H1 (cell line): ENCODE measurements at regions not wholly inside any gene's neighbourhood (a gene's known extent, or its start where the extent isn't known, plus 50 kb on each side); places are given as distances from the start of the nearest gene placed in this dataset.

ENCODE experiments used
- CTCF ChIA-PET: fragments of 300-600 bp; sonication (Branson Sonifier 250); formaldehyde crosslinking; loops from one replicate; lab custom pipeline; 2021; ENCODE audit not compliant: partially characterized antibody; lab: Charles Lee
- POLR2A ChIA-PET: fragments of 300-600 bp; sonication (Branson Sonifier 250); formaldehyde crosslinking; loops from one replicate; lab custom pipeline; 2021; ENCODE audit warnings: inconsistent platforms; ENCODE audit not compliant: partially characterized antibody; lab: Charles Lee
- DNase-seq, 2 experiments: peaks; one replicate each; pipeline versions ENCODE4 v3.0.0 to v3.0.0-alpha.2; 2010 to 2022; ENCODE audit warnings: low spot score in 2 of 2, low read depth in 1 of 2, mixed read lengths in 1 of 2
- FAIRE-seq: peaks from 2 replicates; lab custom pipeline; 2011; peaks lifted over from hg19 to GRCh38; lab: Jason Lieb, UNC
- H2AFZ ChIP-seq: 2 replicates; pipeline ENCODE4 v1.8.1; 2012; ENCODE audit warnings: low read length, inconsistent platforms
- H2AK5ac ChIP-seq: 2 replicates; pipeline ENCODE4 v1.6.1; 2013; ENCODE audit warnings: low read depth, low read length
- H2BK120ac ChIP-seq: replicated peaks from 2 replicates; pipeline ENCODE3; 2013; ENCODE audit warnings: low read depth, low read length, inconsistent platforms
- H2BK12ac ChIP-seq: 2 replicates; pipeline ENCODE4 v1.6.1; 2013; ENCODE audit warnings: low read depth, low read length
- H2BK15ac ChIP-seq: 2 replicates; pipeline ENCODE4 v1.6.1; 2013; ENCODE audit warnings: low read length
- H2BK20ac ChIP-seq: 2 replicates; pipeline ENCODE4 v1.6.1; 2013; ENCODE audit warnings: low read length
- H2BK5ac ChIP-seq: 2 replicates; pipeline ENCODE4 v1.6.1; 2013; ENCODE audit warnings: low read depth, low read length
- H3K14ac ChIP-seq: 2 replicates; pipeline ENCODE4 v1.6.1; 2013; ENCODE audit warnings: inconsistent platforms; ENCODE audit not compliant: insufficient read length
- H3K18ac ChIP-seq: 2 replicates; pipeline ENCODE4 v1.6.1; 2013; ENCODE audit warnings: low read length; ENCODE audit errors: extremely low read depth
- H3K23ac ChIP-seq: 2 replicates; pipeline ENCODE4 v1.6.1; 2013; ENCODE audit warnings: inconsistent platforms; ENCODE audit not compliant: insufficient read length
- H3K23me2 ChIP-seq: 2 replicates; pipeline ENCODE4 v1.6.1; 2013; ENCODE audit warnings: low read depth, low read length
- H3K27ac ChIP-seq: 2 replicates; pipeline ENCODE4 v1.6.1; 2011; ENCODE audit warnings: low read depth, low read length, inconsistent platforms
- H3K27me3 ChIP-seq, 4 experiments: replicated peaks in 1 of 4; 1 replicate in 1 of 4; 2 replicates in 3 of 4; pipeline versions ENCODE4 v1.6.1 to v1.8.1; 2011 to 2013; ENCODE audit warnings: low read length in 3 of 4, mild to moderate bottlenecking in 3 of 4, inconsistent platforms in 2 of 4, mixed read lengths in 2 of 4, moderate library complexity in 1 of 4; ENCODE audit not compliant: control insufficient read depth in 3 of 4, insufficient read depth in 3 of 4; ENCODE audit errors: extremely low read depth in 1 of 4
- H3K36me3 ChIP-seq, 4 experiments: 2 replicates each; pipeline versions ENCODE4 v1.6.1 to v1.8.1; 2011 to 2013; ENCODE audit warnings: mild to moderate bottlenecking in 4 of 4, low read length in 3 of 4, moderate library complexity in 2 of 4, control low read depth in 1 of 4, inconsistent platforms in 1 of 4; ENCODE audit not compliant: insufficient read depth in 4 of 4, control insufficient read depth in 2 of 4
- H3K4ac ChIP-seq: replicated peaks from 2 replicates; pipeline ENCODE3; 2013; ENCODE audit warnings: low read length, low read depth, mixed read lengths, inconsistent platforms; ENCODE audit not compliant: insufficient read length
- H3K4me1 ChIP-seq, 4 experiments: replicated peaks in 1 of 4; 1 replicate in 1 of 4; 2 replicates in 3 of 4; pipeline versions ENCODE4 v1.6.1 to v1.8.1; 2011 to 2013; ENCODE audit warnings: low read length in 3 of 4, inconsistent platforms in 2 of 4, mixed read lengths in 1 of 4; ENCODE audit not compliant: insufficient read depth in 4 of 4, control insufficient read depth in 3 of 4
- H3K4me2 ChIP-seq, 2 experiments: 2 replicates each; pipeline versions ENCODE4 v1.6.1 to v1.8.1; 2011 to 2013; ENCODE audit warnings: low read depth in 2 of 2, low read length in 2 of 2, control low read depth in 1 of 2, inconsistent platforms in 1 of 2, mild to moderate bottlenecking in 1 of 2; ENCODE audit not compliant: insufficient read depth in 1 of 2
- H3K4me3 ChIP-seq, 4 experiments: fragments of 200-600, 300-600 bp in 1 of 4; sonication (generic), shearing (Covaris generic), sonication (Bioruptor Twin) in 1 of 4; 2 replicates each; pipeline versions ENCODE4 v1.5.1 to v1.8.1; 2011 to 2016; ENCODE audit warnings: low read length in 4 of 4, low read depth in 3 of 4, control low read depth in 2 of 4, inconsistent platforms in 2 of 4, mild to moderate bottlenecking in 2 of 4, mixed read lengths in 1 of 4, moderate library complexity in 1 of 4; ENCODE audit not compliant: insufficient read depth in 2 of 4; ENCODE audit errors: extremely low read depth in 1 of 4
- H3K56ac ChIP-seq: replicated peaks from 2 replicates; pipeline ENCODE3; 2013; ENCODE audit warnings: low read depth, mild to moderate bottlenecking, mixed read lengths, low read length, inconsistent platforms; ENCODE audit not compliant: insufficient read length
- H3K79me1 ChIP-seq: 2 replicates; pipeline ENCODE4 v1.6.1; 2013; ENCODE audit warnings: low read depth, low read length, control low read depth
- H3K79me2 ChIP-seq, 2 experiments: 2 replicates each; pipeline versions ENCODE4 v1.6.1 to v1.8.1; 2012 to 2013; ENCODE audit warnings: low read length in 2 of 2, mild to moderate bottlenecking in 2 of 2, inconsistent platforms in 1 of 2; ENCODE audit not compliant: insufficient read depth in 2 of 2, control insufficient read depth in 1 of 2
- H3K9ac ChIP-seq, 4 experiments: replicated peaks in 1 of 4; 1 replicate in 1 of 4; 2 replicates in 3 of 4; pipeline versions ENCODE4 v1.6.1 to v1.8.1; 2011 to 2013; ENCODE audit warnings: low read depth in 3 of 4, low read length in 3 of 4, control low read depth in 2 of 4, mild to moderate bottlenecking in 2 of 4, moderate library complexity in 2 of 4, inconsistent platforms in 1 of 4; ENCODE audit errors: extremely low read depth in 1 of 4
- H3K9me3 ChIP-seq, 2 experiments: 2 replicates each; pipeline versions ENCODE4 v1.6.1 to v1.8.1; 2012 to 2013; ENCODE audit warnings: mild to moderate bottlenecking in 2 of 2, moderate library complexity in 2 of 2, control low read depth in 1 of 2, inconsistent platforms in 1 of 2, low read depth in 1 of 2, low read length in 1 of 2, mixed read lengths in 1 of 2; ENCODE audit not compliant: insufficient read depth in 2 of 2
- H4K20me1 ChIP-seq, 2 experiments: replicated peaks in 1 of 2; 2 replicates each; pipeline versions ENCODE3 to v1.8.1; 2011 to 2013; ENCODE audit warnings: inconsistent platforms in 2 of 2, low read length in 2 of 2, mild to moderate bottlenecking in 1 of 2; ENCODE audit not compliant: insufficient read depth in 2 of 2, control insufficient read depth in 1 of 2
- H4K5ac ChIP-seq: 2 replicates; pipeline ENCODE4 v1.6.1; 2013; ENCODE audit warnings: low read length, low read depth, mixed read lengths, inconsistent platforms; ENCODE audit not compliant: insufficient read length
- H4K8ac ChIP-seq: 2 replicates; pipeline ENCODE4 v1.8.0; 2013; ENCODE audit warnings: mild to moderate bottlenecking, moderate library complexity, low read length, inconsistent platforms; ENCODE audit not compliant: insufficient read depth; ENCODE audit errors: extremely low read depth
- H4K91ac ChIP-seq: replicated peaks from 2 replicates; pipeline ENCODE3; 2013; ENCODE audit warnings: low read length, mixed read lengths, inconsistent platforms; ENCODE audit not compliant: insufficient read length
- E2F6 ChIP-seq: IDR thresholded peaks from 2 replicates; pipeline ENCODE4 v1.6.1; 2012; ENCODE audit warnings: inconsistent platforms
- EGR1 ChIP-seq: IDR thresholded peaks from 2 replicates; pipeline ENCODE4 v1.6.1; 2011; ENCODE audit warnings: low read depth, low read length, borderline replicate concordance
- JUN ChIP-seq: IDR thresholded peaks from 2 replicates; pipeline ENCODE4 v1.6.1; 2011; ENCODE audit warnings: low read depth, mild to moderate bottlenecking, improper control_type of control experiment, low read length
- MAX ChIP-seq: IDR thresholded peaks from 2 replicates; pipeline ENCODE4 v1.6.1; 2012; ENCODE audit warnings: inconsistent platforms
- RNF2 ChIP-seq: fragments of 200-900, 300-1000 bp; sonication (generic); IDR thresholded peaks from 2 replicates; pipeline ENCODE4 v1.7.1; 2016; ENCODE audit warnings: borderline replicate concordance, low read depth, mild to moderate bottlenecking, antibody characterized with exemption, low read length; ENCODE audit not compliant: poor library complexity, severe bottlenecking; ENCODE audit errors: missing control alignments
- SP2 ChIP-seq: IDR thresholded peaks from 2 replicates; pipeline ENCODE4 v1.6.1; 2012; ENCODE audit warnings: mild to moderate bottlenecking, low read length, inconsistent platforms
- SP4 ChIP-seq: IDR thresholded peaks from 2 replicates; pipeline ENCODE4 v1.6.1; 2012; ENCODE audit warnings: low read length, inconsistent platforms
- SUZ12 ChIP-seq: fragments of 200-600 bp; sonication (generic); IDR thresholded peaks from 2 replicates; pipeline ENCODE4 v1.6.1; 2012; ENCODE audit warnings: mild to moderate bottlenecking, inconsistent platforms, low read length, moderate library complexity, mixed read lengths
- TAF1 ChIP-seq: IDR thresholded peaks from 2 replicates; pipeline ENCODE4 v1.6.1; 2011; ENCODE audit warnings: mild to moderate bottlenecking, low read depth, low read length
- TBP ChIP-seq: IDR thresholded peaks from 2 replicates; pipeline ENCODE4 v1.6.1; 2011; ENCODE audit warnings: low read depth, low read length, improper control_type of control experiment
- TEAD4 ChIP-seq: IDR thresholded peaks from 2 replicates; pipeline ENCODE4 v1.6.1; 2012; ENCODE audit warnings: low read depth, low read length, inconsistent platforms, mixed read lengths
- USF2 ChIP-seq: IDR thresholded peaks from 2 replicates; pipeline ENCODE4 v1.6.1; 2011; ENCODE audit warnings: low read length, improper control_type of control experiment
- WGBS, 2 experiments: shearing (Covaris generic) in 1 of 2; methylation state at CpG; one replicate each; pipeline versions ENCODE4 v1.1.6 to v1.1.7; 2013 to 2015; ENCODE audit warnings: low lambda C conversion rate in 2 of 2, mixed read lengths in 2 of 2, inconsistent platforms in 1 of 2, low coverage in 1 of 2, missing lambda C conversion rate in 1 of 2; ENCODE audit not compliant: insufficient replicate concordance in 2 of 2, insufficient coverage in 1 of 2, insufficient read length in 1 of 2; ENCODE audit errors: extremely low coverage in 1 of 2, missing lambda C conversion rate in 1 of 2; 5-methylcytosine and 5-hydroxymethylcytosine counted together

- Histone ChIP-seq H2BK120ac (no peak overlapping the region), H3K27me3 (no peaks in the 10 kb centered on the region), H3K36me3 (no peaks in the 10 kb centered on the region), H4K91ac (no peak overlapping the region), H3K23ac (no peak overlapping the region), H2BK12ac (no peak overlapping the region), H3K4me3 (no peak overlapping the region), H4K8ac (no peak overlapping the region), H3K14ac (no peak overlapping the region), H3K79me2 (no peaks in the 10 kb centered on the region), H4K5ac (no peak overlapping the region), H2AK5ac (no peak overlapping the region), H3K4me1 (peaks cover 0 to 5% (median 1%) of the 10 kb centered on the region in 4 experiments; a peak in 2 of 7 replicates), H3K27ac (no peak overlapping the region), H3K56ac (no peak overlapping the region), H2BK20ac (no peak overlapping the region), H2BK15ac (no peak overlapping the region), H3K79me1 (no peaks in the 10 kb centered on the region), H4K20me1 (no peaks in the 10 kb centered on the region), H3K4ac (no peak overlapping the region), H3K18ac (no peak overlapping the region), H2BK5ac (no peak overlapping the region), H2AFZ (no peak overlapping the region), H3K9me3 (no peaks in the 10 kb centered on the region), H3K9ac (no peak overlapping the region), H3K23me2 (no peaks in the 10 kb centered on the region), H3K4me2 (no peak overlapping the region)
- POLR2A ChIA-PET, result interaction anchor here (1.8 kb wide), 1 partner anchor 52 kb away, joined by 3 read pairs; no protein-coding TSS in a partner anchor
- FAIRE-seq, result no peak
- no peak for TF ChIP-seq TBP
- TF ChIP-seq SUZ12, result no peak
- no peak for TF ChIP-seq SP4
- TF ChIP-seq E2F6, result no peak
- TF ChIP-seq RNF2, result no peak
- TF ChIP-seq TEAD4, result no peak
- TF ChIP-seq USF2, result no peak
- no peak for TF ChIP-seq JUN
- no peak for TF ChIP-seq EGR1
- TF ChIP-seq SP2, result no peak
- TF ChIP-seq TAF1, result no peak
- TF ChIP-seq MAX, result no peak
- CTCF ChIA-PET, result interaction anchor here (0.9 to 1.3 kb wide), 2 partner anchors 76 to 224 kb away, joined by 3 to 4 read pairs; no protein-coding TSS in a partner anchor
- 91% methylated on average over 2 of the region's 2 CpGs; no CpG with 5 or more reads in 1 of the 2 experiments for WGBS, 2 experiments
- DNase-seq, result no peak
These were observed 153.4 kb upstream of the STARD13 start for GRCh38 chr13:33438918-33439317.
